ENCODE measurements at regions not wholly inside any gene's neighbourhood (a gene's known extent, or its start where the extent isn't known, plus 50 kb on each side); places are given as distances from the start of the nearest gene placed in this dataset.

- no peak for TF ChIP-seq CTCF (IDR thresholded peaks at IDR 0.05)
- no peak for TF ChIP-seq POLR2A (IDR thresholded peaks at IDR 0.05)
Measured at GRCh38 chr3:193946945-193947344, 189.0 kb upstream of the HES1 start.

All from stomach (tissue), 4 donors.